GM13976 (cell line): ENCODE measurements at regions not wholly inside any gene's neighbourhood (a gene's known extent, or its start where the extent isn't known, plus 50 kb on each side); places are given as distances from the start of the nearest gene placed in this dataset.

ENCODE experiments used
- DNase-seq: peaks from one replicate; pipeline ENCODE4 v3.0.0; 2012; ENCODE audit warnings: low spot score
- CTCF ChIP-seq: IDR thresholded peaks from 2 replicates; pipeline ENCODE4 v1.5.1; 2012; ENCODE audit warnings: borderline replicate concordance, mild to moderate bottlenecking; ENCODE audit not compliant: insufficient read depth; ENCODE audit errors: extremely low read depth, missing control alignments, control extremely low read depth
- in situ Hi-C: fragments of 300-500 bp; cut with MboI; formaldehyde crosslinking; loops from one replicate; pipeline ENCODE4 v1.12.0; 2022; ENCODE audit warnings: low sequenced_read_pairs, mixed read lengths, inconsistent platforms; ENCODE audit not compliant: unreplicated experiment

GRCh38 chr2:220188031-220188430 lies 560.6 kb downstream of the SLC4A3 start:
- in situ Hi-C loops, result no loop called here
- no peak for DNase-seq
- TF ChIP-seq CTCF, result no peak

- in situ Hi-C loops, result no loop called here
- TF ChIP-seq CTCF, result no peak
- DNase-seq, result no peak
These were observed 563.6 kb downstream of the SLC4A3 start for GRCh38 chr2:220191031-220191430.

GRCh38 chr2:220191737-220192136 lies 564.3 kb downstream of the SLC4A3 start:
- TF ChIP-seq CTCF, result no peak
- in situ Hi-C loops, result no loop called here
- no peak for DNase-seq

GRCh38 chr2:220192994-220193753 lies 565.7 kb downstream of the SLC4A3 start:
- no peak for DNase-seq
- in situ Hi-C loops, result no loop called here
- TF ChIP-seq CTCF, result no peak

GRCh38 chr2:220194630-220195584 lies 567.5 kb downstream of the SLC4A3 start:
- no peak for TF ChIP-seq CTCF
- in situ Hi-C loops, result no loop called here
- DNase-seq, result no peak

GRCh38 chr2:220198896-220199295 lies 571.5 kb downstream of the SLC4A3 start:
- DNase-seq, result no peak
- no peak for TF ChIP-seq CTCF
- in situ Hi-C loops, result no loop called here
